Fibroblast of the aortic adventitia (primary cell): ENCODE measurements at regions not wholly inside any gene's neighbourhood (a gene's known extent, or its start where the extent isn't known, plus 50 kb on each side); places are given as distances from the start of the nearest gene placed in this dataset.
"Not testable (repeated sequence)": the region's sequence is repeated elsewhere in the genome, so short reads cannot be mapped to it uniquely, and the experiment has no call there.

Source experiments
- DNase-seq: peaks from one replicate; pipeline ENCODE4 v3.0.0-alpha.2; 2010; ENCODE audit warnings: low read depth
- H3K4me3 ChIP-seq: 2 replicates; pipeline ENCODE4 v1.5.1; 2011; ENCODE audit warnings: low read depth, mild to moderate bottlenecking, control low read depth, low read length, moderate library complexity
- TF ChIP-seq, protein P1 (sequence below): IDR thresholded peaks from 2 replicates; pipeline ENCODE4 v1.5.1; 2011; ENCODE audit warnings: mild to moderate bottlenecking, low read length, control low read depth, inconsistent platforms; ENCODE audit not compliant: insufficient read depth

DNA sequence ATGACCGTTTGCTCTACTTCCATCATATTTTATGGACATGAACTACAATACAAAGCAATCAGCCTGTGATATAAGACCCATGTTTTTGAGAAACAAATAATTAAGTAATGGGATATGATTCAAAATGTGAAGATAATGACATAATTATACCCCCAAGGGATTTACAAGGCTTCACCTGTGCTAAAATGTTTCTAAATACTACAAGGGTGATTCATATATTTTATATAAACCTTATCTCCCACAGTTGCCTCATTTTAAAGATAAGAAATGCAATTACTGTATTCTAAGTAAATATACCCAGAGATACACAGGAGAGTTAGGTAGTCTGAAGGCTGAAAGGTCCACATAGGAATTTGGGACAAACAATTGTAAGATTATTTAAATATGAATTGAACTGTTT, 662.0 kb upstream of the CHD1 start:
- TF ChIP-seq, protein P1, sequence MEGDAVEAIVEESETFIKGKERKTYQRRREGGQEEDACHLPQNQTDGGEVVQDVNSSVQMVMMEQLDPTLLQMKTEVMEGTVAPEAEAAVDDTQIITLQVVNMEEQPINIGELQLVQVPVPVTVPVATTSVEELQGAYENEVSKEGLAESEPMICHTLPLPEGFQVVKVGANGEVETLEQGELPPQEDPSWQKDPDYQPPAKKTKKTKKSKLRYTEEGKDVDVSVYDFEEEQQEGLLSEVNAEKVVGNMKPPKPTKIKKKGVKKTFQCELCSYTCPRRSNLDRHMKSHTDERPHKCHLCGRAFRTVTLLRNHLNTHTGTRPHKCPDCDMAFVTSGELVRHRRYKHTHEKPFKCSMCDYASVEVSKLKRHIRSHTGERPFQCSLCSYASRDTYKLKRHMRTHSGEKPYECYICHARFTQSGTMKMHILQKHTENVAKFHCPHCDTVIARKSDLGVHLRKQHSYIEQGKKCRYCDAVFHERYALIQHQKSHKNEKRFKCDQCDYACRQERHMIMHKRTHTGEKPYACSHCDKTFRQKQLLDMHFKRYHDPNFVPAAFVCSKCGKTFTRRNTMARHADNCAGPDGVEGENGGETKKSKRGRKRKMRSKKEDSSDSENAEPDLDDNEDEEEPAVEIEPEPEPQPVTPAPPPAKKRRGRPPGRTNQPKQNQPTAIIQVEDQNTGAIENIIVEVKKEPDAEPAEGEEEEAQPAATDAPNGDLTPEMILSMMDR: no peak
- DNase-seq: no peak
- H3K4me3 ChIP-seq: no peak overlapping the region

DNA sequence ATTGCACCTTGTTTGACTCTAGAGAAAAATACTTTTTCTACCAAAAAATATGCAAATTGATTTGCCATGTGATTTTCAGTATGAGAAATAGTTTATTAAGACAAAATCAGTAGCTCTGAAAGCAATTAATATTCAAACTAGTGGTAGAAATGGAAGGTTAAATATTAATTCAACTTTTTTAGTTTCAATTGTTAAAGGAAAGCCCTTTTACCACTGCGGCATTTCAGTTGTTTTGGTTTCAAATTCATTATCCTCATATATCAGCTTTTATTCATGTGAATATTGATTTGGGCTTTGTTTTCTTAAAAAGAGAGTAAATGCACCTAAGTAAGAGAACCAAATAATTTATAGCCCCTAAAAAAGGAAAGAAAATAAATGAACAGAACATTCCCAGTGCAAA, 660.6 kb upstream of the CHD1 start:
- no peak overlapping the region for H3K4me3 ChIP-seq
- no peak for DNase-seq
- TF ChIP-seq, protein P1: no peak

DNA sequence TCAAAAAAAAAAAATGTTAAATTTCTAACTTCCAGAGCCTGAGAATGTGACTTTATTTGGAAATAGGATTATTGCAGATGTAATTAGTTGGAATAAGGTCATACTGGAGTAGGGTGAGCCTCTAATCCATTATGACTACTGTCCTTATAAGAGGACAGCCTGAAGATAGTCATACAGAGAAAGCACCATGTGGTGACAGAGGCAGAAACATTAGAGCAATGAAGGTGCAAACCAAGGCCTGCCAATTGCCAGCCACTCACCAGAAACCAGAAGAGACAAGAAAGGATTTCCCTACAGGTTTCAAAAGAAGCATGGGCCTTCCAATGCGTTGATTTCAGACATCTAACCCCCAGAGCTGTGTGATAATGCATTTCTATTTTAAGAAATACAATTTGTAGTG, 659.2 kb upstream of the CHD1 start:
- TF ChIP-seq, protein P1: no peak
- H3K4me3 ChIP-seq: no peak overlapping the region
- no peak for DNase-seq

DNA sequence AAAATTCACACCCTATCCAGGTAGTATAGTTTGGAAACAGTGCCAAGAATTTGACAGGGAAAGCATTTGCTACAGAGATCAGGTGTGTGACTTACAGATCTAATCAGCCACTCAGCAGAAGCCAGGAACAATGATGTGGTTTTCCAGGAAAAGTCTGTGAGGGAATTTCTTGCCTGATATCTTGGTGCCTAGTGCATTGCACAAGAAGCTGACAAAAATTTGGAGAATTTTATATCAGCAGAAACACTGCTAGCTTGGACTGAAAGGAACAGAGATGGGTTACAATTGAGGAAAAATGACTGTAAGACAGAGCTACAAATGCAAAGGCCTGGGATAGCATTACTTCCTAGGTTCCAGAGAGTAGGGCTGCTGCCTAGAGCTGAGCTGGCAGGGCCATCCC, 658.1 kb upstream of the CHD1 start:
- DNase-seq: no peak
- TF ChIP-seq, protein P1: no peak
- no peak overlapping the region for H3K4me3 ChIP-seq

DNA sequence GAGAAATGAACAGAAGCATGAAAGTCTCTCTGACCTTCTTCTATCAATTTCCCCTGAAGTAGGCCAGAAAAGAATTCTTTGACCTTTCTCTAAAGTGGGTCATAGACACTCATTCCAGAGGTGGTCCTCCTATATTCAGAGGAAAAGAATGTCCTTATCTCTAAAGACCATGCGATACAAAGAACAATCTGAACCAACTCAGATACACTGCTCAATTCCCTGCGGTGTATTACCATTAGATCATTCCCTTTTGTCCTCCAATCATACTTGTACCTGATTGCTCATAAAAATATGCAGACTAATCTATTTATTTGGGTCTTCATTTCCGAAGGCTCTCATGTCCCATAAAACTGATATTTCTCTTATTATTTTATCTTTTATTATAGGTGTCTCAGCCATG, 652.4 kb upstream of the CHD1 start:
- H3K4me3 ChIP-seq, DNase-seq: not testable (repeated sequence)

DNA sequence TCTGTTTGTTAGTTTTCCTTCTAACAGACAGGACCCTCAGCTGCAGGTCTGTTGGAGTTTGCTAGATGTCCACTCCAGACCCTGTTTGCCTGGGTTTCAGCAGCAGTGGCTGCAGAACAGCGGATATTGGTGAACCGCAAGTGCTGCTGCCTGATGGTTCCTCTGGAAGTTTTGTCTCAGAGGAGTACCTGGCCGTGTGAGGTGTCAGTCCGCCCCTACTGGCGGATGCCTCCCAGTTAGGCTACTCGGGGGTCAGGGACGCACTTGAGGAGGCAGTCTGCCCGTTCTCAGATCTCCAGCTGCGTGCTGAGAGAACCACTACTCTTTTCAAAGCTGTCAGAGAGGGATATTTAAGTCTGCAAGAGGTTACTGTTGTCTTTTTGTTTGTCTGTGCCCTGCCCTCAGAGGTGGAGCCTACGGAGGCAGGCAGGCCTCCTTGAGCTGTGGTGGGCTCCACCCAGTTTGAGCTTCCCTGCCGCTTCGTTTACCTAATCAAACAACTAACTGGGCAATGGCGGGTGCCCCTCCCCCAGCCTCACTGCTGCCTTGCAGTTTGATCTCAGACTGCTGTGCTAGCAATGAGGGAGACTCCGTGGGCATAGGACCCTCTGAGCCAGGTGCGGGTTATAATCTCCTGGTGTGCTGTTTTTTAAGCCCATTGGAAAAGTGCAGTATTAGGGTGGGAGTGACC, 634.3 kb upstream of the CHD1 start:
- not testable (repeated sequence) for H3K4me3 ChIP-seq, DNase-seq

DNA sequence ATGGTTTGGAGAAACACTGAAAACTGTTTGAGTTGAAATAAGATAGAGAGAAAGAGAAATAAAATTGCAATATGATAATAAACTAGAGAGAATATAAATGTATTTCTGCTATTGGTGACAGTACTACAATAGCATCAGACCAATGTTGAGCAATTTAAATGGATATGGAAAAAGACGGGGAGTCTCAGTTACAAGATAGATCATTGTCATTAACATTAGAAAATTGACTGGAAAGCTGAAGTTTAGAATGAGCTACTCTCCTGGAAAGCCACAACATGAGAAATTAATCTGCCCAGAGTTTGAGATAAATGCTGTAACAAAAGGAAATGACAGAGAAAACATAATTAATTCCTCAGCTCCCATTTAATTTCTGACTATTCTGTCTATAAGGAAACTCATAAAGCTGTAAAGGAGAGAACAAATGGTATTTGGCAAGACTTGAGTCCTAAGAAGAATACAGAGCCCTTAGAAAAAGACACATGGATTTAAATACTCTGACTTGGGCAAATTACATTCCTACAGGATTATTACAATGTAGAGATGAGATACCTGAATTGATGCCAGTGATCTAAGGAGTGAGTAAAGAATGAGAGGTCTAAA, 624.5 kb upstream of the CHD1 start:
- H3K4me3 ChIP-seq: no peak overlapping the region
- TF ChIP-seq, protein P1: no peak
- no peak for DNase-seq

DNA sequence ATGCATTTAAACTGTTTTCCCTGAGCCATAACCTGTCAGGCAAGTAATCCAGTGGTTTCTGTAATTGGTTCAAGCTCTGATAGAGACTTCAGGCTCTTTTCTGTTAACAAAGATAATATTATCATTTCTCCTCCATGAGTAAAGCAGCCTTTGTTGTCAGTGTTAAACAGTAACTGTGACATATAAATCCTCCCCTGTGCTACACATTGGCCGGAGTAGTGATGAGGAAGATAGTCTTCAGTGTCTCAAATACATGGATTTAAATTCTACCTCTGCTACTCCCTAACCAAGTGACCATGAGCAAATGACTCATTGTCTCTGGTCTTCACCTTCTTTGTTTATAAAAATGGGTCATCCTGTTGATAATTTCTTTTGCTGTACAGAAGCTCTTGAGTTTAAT, 615.5 kb upstream of the CHD1 start:
- no peak overlapping the region for H3K4me3 ChIP-seq
- no peak for DNase-seq
- TF ChIP-seq, protein P1: no peak
